Upper lobe of left lung (tissue), 6 donors: ENCODE measurements at regions not wholly inside any gene's neighbourhood (a gene's known extent, or its start where the extent isn't known, plus 50 kb on each side); places are given as distances from the start of the nearest gene placed in this dataset.

Experiments used
- ATAC-seq, 2 donors: fragments of 200-7000 bp; cut with Tn5 transposase; one replicate each; pipeline ENCODE4 v1.9.1; 2022; ENCODE audit warnings: mild to moderate bottlenecking in 2 of 2, moderate library complexity in 2 of 2; ENCODE audit not compliant: low FRiP score in 2 of 2
- DNase-seq, 2 donors: peaks; one replicate each; pipeline ENCODE4 v3.0.0-alpha.2; 2019 to 2020
- H3K27ac ChIP-seq, 4 donors: fragments of 200-600 bp; sonication (generic); one replicate each; pipeline ENCODE4 v1.5.1; 2016 to 2019
- H3K27me3 ChIP-seq, 4 donors: fragments of 200-600 bp; sonication (generic); one replicate each; pipeline ENCODE4 v1.5.1; 2017 to 2019
- H3K36me3 ChIP-seq, 4 donors: fragments of 200-600 bp; sonication (generic); one replicate each; pipeline ENCODE4 v1.5.1; 2016 to 2019
- H3K4me1 ChIP-seq, 4 donors: fragments of 200-600 bp; sonication (generic); one replicate each; pipeline ENCODE4 v1.5.1; 2018 to 2019
- H3K4me3 ChIP-seq, 4 donors: fragments of 200-600 bp; sonication (generic); one replicate each; pipeline ENCODE4 v1.5.1; 2017 to 2019; ENCODE audit warnings: mild to moderate bottlenecking in 2 of 4, moderate library complexity in 1 of 4
- H3K9me3 ChIP-seq, 4 donors: fragments of 200-600 bp; sonication (generic); one replicate each; pipeline ENCODE4 v1.5.1; 2018 to 2019
- EP300 ChIP-seq, 4 donors: sonication (generic); formaldehyde crosslinking; IDR thresholded peaks; one replicate each; pipeline ENCODE4 v1.5.1; 2017; ENCODE audit warnings: antibody characterized with exemption in 4 of 4, control low read depth in 2 of 4
- POLR2A ChIP-seq, 4 donors: fragments of 450-650 bp; IDR thresholded peaks; one replicate each; pipeline ENCODE4 v1.5.1; 2016 to 2017; ENCODE audit warnings: antibody characterized with exemption in 4 of 4, mild to moderate bottlenecking in 2 of 4
- POLR2AphosphoS5 ChIP-seq, 2 donors: sonication (generic); formaldehyde crosslinking; IDR thresholded peaks; one replicate each; pipeline ENCODE4 v1.5.1; 2017; ENCODE audit warnings: antibody characterized with exemption in 2 of 2
- WGBS, 2 donors: methylation state at CpG; one replicate each; pipeline ENCODE4 v1.1.5; 2017 to 2018; 5-methylcytosine and 5-hydroxymethylcytosine counted together
- TF ChIP-seq, protein P1 (sequence below), 6 experiments: fragments of 450-650 bp in 4 of 6; fragments of 200-600 bp in 2 of 6; sonication (generic) in 2 of 6; IDR thresholded peaks; one replicate each; pipeline ENCODE4 v1.5.1; 2016 to 2019; ENCODE audit warnings: antibody characterized with exemption in 6 of 6
- donor health status: DM: no; HTN: no; CAD: no; lungs with moderate emphysema.
- donor health status: DM: no; HTN: yes; CAD: no; lungs with severe emphysema.

GRCh38 chr2:16080071-16080470 lies 139.7 kb downstream of the MYCN start:
- H3K36me3 ChIP-seq = no peaks in the 10 kb centered on the region
- H3K9me3 ChIP-seq = no peaks in the 10 kb centered on the region
- no peak overlapping the region for H3K4me3 ChIP-seq
- ATAC-seq = no peak
- H3K27ac ChIP-seq = no peak overlapping the region
- 46 to 73% methylated on average over 4 of the region's 4 CpGs for WGBS, 2 donors
- H3K27me3 ChIP-seq = no peaks in the 10 kb centered on the region
- H3K4me1 ChIP-seq = no peaks in the 10 kb centered on the region
- TF ChIP-seq POLR2AphosphoS5 (IDR thresholded peaks at IDR 0.05) = no peak
- TF ChIP-seq, protein P1, sequence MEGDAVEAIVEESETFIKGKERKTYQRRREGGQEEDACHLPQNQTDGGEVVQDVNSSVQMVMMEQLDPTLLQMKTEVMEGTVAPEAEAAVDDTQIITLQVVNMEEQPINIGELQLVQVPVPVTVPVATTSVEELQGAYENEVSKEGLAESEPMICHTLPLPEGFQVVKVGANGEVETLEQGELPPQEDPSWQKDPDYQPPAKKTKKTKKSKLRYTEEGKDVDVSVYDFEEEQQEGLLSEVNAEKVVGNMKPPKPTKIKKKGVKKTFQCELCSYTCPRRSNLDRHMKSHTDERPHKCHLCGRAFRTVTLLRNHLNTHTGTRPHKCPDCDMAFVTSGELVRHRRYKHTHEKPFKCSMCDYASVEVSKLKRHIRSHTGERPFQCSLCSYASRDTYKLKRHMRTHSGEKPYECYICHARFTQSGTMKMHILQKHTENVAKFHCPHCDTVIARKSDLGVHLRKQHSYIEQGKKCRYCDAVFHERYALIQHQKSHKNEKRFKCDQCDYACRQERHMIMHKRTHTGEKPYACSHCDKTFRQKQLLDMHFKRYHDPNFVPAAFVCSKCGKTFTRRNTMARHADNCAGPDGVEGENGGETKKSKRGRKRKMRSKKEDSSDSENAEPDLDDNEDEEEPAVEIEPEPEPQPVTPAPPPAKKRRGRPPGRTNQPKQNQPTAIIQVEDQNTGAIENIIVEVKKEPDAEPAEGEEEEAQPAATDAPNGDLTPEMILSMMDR (IDR thresholded peaks at IDR 0.05) = no peak
- TF ChIP-seq EP300 (IDR thresholded peaks at IDR 0.05) = no peak
- no peak for TF ChIP-seq POLR2A (IDR thresholded peaks at IDR 0.05)
- DNase-seq = no peak

- H3K27ac ChIP-seq = no peak overlapping the region
- no peaks in the 10 kb centered on the region for H3K27me3 ChIP-seq
- ATAC-seq = no peak
- WGBS, 2 donors = 72 to 85% methylated on average over 2 of the region's 2 CpGs
- H3K36me3 ChIP-seq = no peaks in the 10 kb centered on the region
- no peaks in the 10 kb centered on the region for H3K4me1 ChIP-seq
- no peak overlapping the region for H3K4me3 ChIP-seq
- no peaks in the 10 kb centered on the region for H3K9me3 ChIP-seq
- TF ChIP-seq, protein P1 (IDR thresholded peaks at IDR 0.05) = no peak
- TF ChIP-seq POLR2AphosphoS5 (IDR thresholded peaks at IDR 0.05) (no peak), POLR2A (IDR thresholded peaks at IDR 0.05) (no peak), EP300 (IDR thresholded peaks at IDR 0.05) (no peak)
- DNase-seq = no peak
These were observed 139.3 kb downstream of the MYCN start for GRCh38 chr2:16079637-16080036.

- TF ChIP-seq, protein P1 (IDR thresholded peaks at IDR 0.05) = no peak
- no peak for TF ChIP-seq EP300 (IDR thresholded peaks at IDR 0.05)
- no peak for TF ChIP-seq POLR2A (IDR thresholded peaks at IDR 0.05)
- no peak for TF ChIP-seq POLR2AphosphoS5 (IDR thresholded peaks at IDR 0.05)
- no peaks in the 10 kb centered on the region for H3K36me3 ChIP-seq
- ATAC-seq (no peak), DNase-seq (no peak)
- H3K4me3 ChIP-seq = no peak overlapping the region
- no peaks in the 10 kb centered on the region for H3K27me3 ChIP-seq
- H3K27ac ChIP-seq = no peak overlapping the region
- H3K9me3 ChIP-seq = no peaks in the 10 kb centered on the region
- WGBS, 2 donors = 56 to 93% methylated on average over 3 of the region's 3 CpGs
- no peaks in the 10 kb centered on the region for H3K4me1 ChIP-seq
These were observed 137.3 kb downstream of the MYCN start for GRCh38 chr2:16077601-16078000.

DNA sequence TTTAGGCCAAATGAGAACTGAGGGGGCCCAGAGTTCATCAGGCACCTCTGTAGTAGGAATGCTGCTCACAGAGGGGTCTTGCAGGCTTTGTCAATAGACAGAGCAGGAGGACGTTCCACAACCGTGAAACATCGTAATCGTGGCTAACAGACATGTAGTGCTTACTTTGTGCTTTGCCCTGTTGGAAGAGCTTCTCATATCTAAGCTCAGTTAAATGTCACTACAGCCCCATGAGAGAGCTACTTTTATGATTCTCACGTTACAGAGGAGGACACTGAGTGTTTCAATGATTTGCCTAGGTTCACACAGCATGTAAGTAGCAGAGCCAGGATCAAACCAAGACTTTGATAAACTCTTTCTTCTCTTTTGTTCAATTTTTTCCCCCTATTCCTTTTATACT lies 136.6 kb downstream of the MYCN start:
- H3K9me3 ChIP-seq = no peaks in the 10 kb centered on the region
- no peak overlapping the region for H3K4me3 ChIP-seq
- DNase-seq (no peak), ATAC-seq (no peak)
- no peaks in the 10 kb centered on the region for H3K4me1 ChIP-seq
- H3K36me3 ChIP-seq = no peaks in the 10 kb centered on the region
- TF ChIP-seq POLR2A (IDR thresholded peaks at IDR 0.05) = no peak
- TF ChIP-seq POLR2AphosphoS5 (IDR thresholded peaks at IDR 0.05) = no peak
- TF ChIP-seq, protein P1 (IDR thresholded peaks at IDR 0.05) = no peak
- TF ChIP-seq EP300 (IDR thresholded peaks at IDR 0.05) = no peak
- no peak overlapping the region for H3K27ac ChIP-seq
- 77 to 88% methylated on average over 5 of the region's 5 CpGs for WGBS, 2 donors
- H3K27me3 ChIP-seq = no peaks in the 10 kb centered on the region
